Cerebellar nuclear complex (tissue), 1 donor: ENCODE measurements at regions not wholly inside any gene's neighbourhood (a gene's known extent, or its start where the extent isn't known, plus 50 kb on each side); places are given as distances from the start of the nearest gene placed in this dataset.

Experiments
- DNase-seq, 2 experiments: peaks; one replicate each; lab custom pipeline; 2025; lab: John Stamatoyannopoulos, UW

GRCh38 chr22:27226666-27227065, 569.3 kb downstream of the MIAT start:
- no peak for DNase-seq

- DNase-seq: no peak
Measured at GRCh38 chr22:27228771-27229170, 571.4 kb downstream of the MIAT start.

GRCh38 chr22:27230189-27230588, 571.4 kb downstream of the MN1 start:
- DNase-seq: no peak

- no peak for DNase-seq
Measured at GRCh38 chr22:27231266-27231665, 570.3 kb downstream of the MN1 start.

GRCh38 chr22:27232077-27232476, 569.5 kb downstream of the MN1 start:
- DNase-seq: no peak

- no peak for DNase-seq
Measured at GRCh38 chr22:27237080-27237741, 564.3 kb downstream of the MN1 start.

- DNase-seq: no peak
Measured at GRCh38 chr22:27238935-27239510, 562.5 kb downstream of the MN1 start.

GRCh38 chr22:27239520-27239919, 562.0 kb downstream of the MN1 start:
- no peak for DNase-seq

- DNase-seq: no peak
Measured at GRCh38 chr22:27240298-27241075, 561.1 kb downstream of the MN1 start.

GRCh38 chr22:27241430-27242321, 559.9 kb downstream of the MN1 start:
- no peak for DNase-seq

GRCh38 chr22:27242474-27242873, 559.1 kb downstream of the MN1 start:
- no peak for DNase-seq

- no peak for DNase-seq
Measured at GRCh38 chr22:27242917-27243589, 558.5 kb downstream of the MN1 start.

GRCh38 chr22:27244328-27244727, 557.2 kb downstream of the MN1 start:
- no peak for DNase-seq

- DNase-seq: no peak
Measured at GRCh38 chr22:27245056-27245455, 556.5 kb downstream of the MN1 start.

- no peak for DNase-seq
Measured at GRCh38 chr22:27246558-27246957, 555.0 kb downstream of the MN1 start.

- no peak for DNase-seq
Measured at GRCh38 chr22:27247701-27248434, 553.7 kb downstream of the MN1 start.

GRCh38 chr22:27250418-27250817, 551.1 kb downstream of the MN1 start:
- no peak for DNase-seq

- no peak for DNase-seq
Measured at GRCh38 chr22:27250886-27251285, 550.7 kb downstream of the MN1 start.

GRCh38 chr22:27251563-27251962, 550.0 kb downstream of the MN1 start:
- no peak for DNase-seq

GRCh38 chr22:27252282-27253049, 549.1 kb downstream of the MN1 start:
- no peak for DNase-seq
